Activated CD4-positive, alpha-beta T cell treated with anti-CD3 and anti-CD28 coated beads, Interleukin-2, amount 50 U/mL, for 1 hour (primary cell): ENCODE measurements at regions not wholly inside any gene's neighbourhood (a gene's known extent, or its start where the extent isn't known, plus 50 kb on each side); places are given as distances from the start of the nearest gene placed in this dataset.

ENCODE experiments used
- DNase-seq: peaks from one replicate; pipeline ENCODE4 v3.0.0-alpha.2; 2020

- DNase-seq: no peak
Observed at GRCh38 chr4:181289198-181289597, 954.0 kb upstream of the TENM3 start.

- no peak for DNase-seq
Observed at GRCh38 chr4:181291615-181292014, 951.6 kb upstream of the TENM3 start.

GRCh38 chr4:181293014-181293413 lies 950.2 kb upstream of the TENM3 start:
- no peak for DNase-seq

- DNase-seq: no peak
Observed at GRCh38 chr4:181293541-181293940, 949.7 kb upstream of the TENM3 start.

GRCh38 chr4:181294421-181294820 lies 948.8 kb upstream of the TENM3 start:
- no peak for DNase-seq

GRCh38 chr4:181301735-181302710 lies 941.2 kb upstream of the TENM3 start:
- DNase-seq: peak; percentile 0

GRCh38 chr4:181307824-181308223 lies 935.4 kb upstream of the TENM3 start:
- DNase-seq: no peak

GRCh38 chr4:181308476-181309312 lies 934.5 kb upstream of the TENM3 start:
- no peak for DNase-seq

GRCh38 chr4:181312066-181312465 lies 931.1 kb upstream of the TENM3 start:
- no peak for DNase-seq

- DNase-seq: no peak
Observed at GRCh38 chr4:181319629-181320028, 923.6 kb upstream of the TENM3 start.

GRCh38 chr4:181323061-181323460 lies 920.1 kb upstream of the TENM3 start:
- no peak for DNase-seq

- no peak for DNase-seq
Observed at GRCh38 chr4:181330654-181331201, 912.5 kb upstream of the TENM3 start.

GRCh38 chr4:181331214-181331613 lies 912.0 kb upstream of the TENM3 start:
- DNase-seq: no peak

- no peak for DNase-seq
Observed at GRCh38 chr4:181345931-181346330, 897.3 kb upstream of the TENM3 start.

- DNase-seq: no peak
Observed at GRCh38 chr4:181350615-181351415, 892.4 kb upstream of the TENM3 start.

GRCh38 chr4:181364504-181364903 lies 878.7 kb upstream of the TENM3 start:
- DNase-seq: no peak

GRCh38 chr4:181365671-181366070 lies 877.5 kb upstream of the TENM3 start:
- no peak for DNase-seq

GRCh38 chr4:181372014-181372413 lies 871.2 kb upstream of the TENM3 start:
- DNase-seq: no peak

GRCh38 chr4:181376058-181376457 lies 867.1 kb upstream of the TENM3 start:
- no peak for DNase-seq

- DNase-seq: no peak
Observed at GRCh38 chr4:181388061-181388460, 855.1 kb upstream of the TENM3 start.

- no peak for DNase-seq
Observed at GRCh38 chr4:181416966-181417365, 826.2 kb upstream of the TENM3 start.

- DNase-seq: no peak
Observed at GRCh38 chr4:181418496-181418895, 824.7 kb upstream of the TENM3 start.

GRCh38 chr4:181420950-181421349 lies 822.3 kb upstream of the TENM3 start:
- no peak for DNase-seq
